Activated CD4-positive, alpha-beta T cell treated with anti-CD3 and anti-CD28 coated beads, Interleukin-2, amount 50 U/mL, for 1 hour (primary cell): ENCODE measurements at regions not wholly inside any gene's neighbourhood (a gene's known extent, or its start where the extent isn't known, plus 50 kb on each side); places are given as distances from the start of the nearest gene placed in this dataset.

ENCODE experiments used
- DNase-seq: peaks from one replicate; pipeline ENCODE4 v3.0.0-alpha.2; 2020

GRCh38 chr21:43316156-43316845, 110.6 kb downstream of the SIK1 start:
- no peak for DNase-seq

GRCh38 chr21:43315244-43316137, 111.4 kb downstream of the SIK1 start:
- DNase-seq: peak; percentile 8

GRCh38 chr21:43313939-43314405, 113.0 kb downstream of the SIK1 start:
- no peak for DNase-seq

- DNase-seq: no peak
These were observed 113.6 kb downstream of the SIK1 start for GRCh38 chr21:43313221-43313938.

GRCh38 chr21:43312751-43313169, 114.2 kb downstream of the SIK1 start:
- no peak for DNase-seq

GRCh38 chr21:43312011-43312410, 114.9 kb downstream of the SIK1 start:
- DNase-seq: no peak

- DNase-seq: no peak
These were observed 115.6 kb downstream of the SIK1 start for GRCh38 chr21:43311301-43311817.

- DNase-seq: no peak
These were observed 118.1 kb downstream of the SIK1 start for GRCh38 chr21:43308815-43309283.

GRCh38 chr21:43308101-43308814, 118.7 kb downstream of the SIK1 start:
- DNase-seq: no peak

- no peak for DNase-seq
These were observed 119.3 kb downstream of the SIK1 start for GRCh38 chr21:43307677-43308070.

- DNase-seq: no peak
These were observed 119.8 kb downstream of the SIK1 start for GRCh38 chr21:43306911-43307676.

GRCh38 chr21:43306391-43306790, 120.5 kb downstream of the SIK1 start:
- DNase-seq: no peak

GRCh38 chr21:43305811-43306311, 121.1 kb downstream of the SIK1 start:
- DNase-seq: no peak

GRCh38 chr21:43305336-43305665, 121.6 kb downstream of the SIK1 start:
- no peak for DNase-seq

GRCh38 chr21:43304621-43305335, 122.2 kb downstream of the SIK1 start:
- no peak for DNase-seq

GRCh38 chr21:43304206-43304605, 122.7 kb downstream of the SIK1 start:
- DNase-seq: no peak

GRCh38 chr21:43303275-43304178, 123.4 kb downstream of the SIK1 start:
- no peak for DNase-seq

GRCh38 chr21:43302769-43303168, 124.2 kb downstream of the SIK1 start:
- no peak for DNase-seq

GRCh38 chr21:43302062-43302700, 124.8 kb downstream of the SIK1 start:
- DNase-seq: no peak
